Karpas-422 (cell line): ENCODE measurements at regions not wholly inside any gene's neighbourhood (a gene's known extent, or its start where the extent isn't known, plus 50 kb on each side); places are given as distances from the start of the nearest gene placed in this dataset.

Source experiments
- DNase-seq: peaks from one replicate; pipeline ENCODE4 v3.0.0-alpha.2; 2015
- H2AFZ ChIP-seq: fragments of 200-600 bp; sonication (generic); 2 replicates; pipeline ENCODE4 v1.6.1; 2014; ENCODE audit warnings: antibody characterized with exemption, low read length, mixed read lengths
- H3K27ac ChIP-seq: fragments of 200-600 bp; sonication (generic); 2 replicates; pipeline ENCODE4 v1.5.1; 2014; ENCODE audit warnings: mild to moderate bottlenecking, low read length, moderate library complexity
- H3K27me3 ChIP-seq: fragments of 200-600 bp; sonication (generic); 2 replicates; pipeline ENCODE4 v1.6.1; 2014; ENCODE audit warnings: low read length, mixed read lengths
- H3K36me3 ChIP-seq: fragments of 200-600 bp; sonication (generic); 2 replicates; pipeline ENCODE4 v1.6.1; 2014; ENCODE audit warnings: low read length, mixed read lengths; ENCODE audit not compliant: insufficient read depth
- H3K4me1 ChIP-seq: fragments of 200-600 bp; sonication (generic); 2 replicates; pipeline ENCODE4 v1.6.1; 2014; ENCODE audit warnings: mild to moderate bottlenecking, low read length, mixed read lengths
- H3K4me2 ChIP-seq: fragments of 200-600 bp; sonication (generic); 2 replicates; pipeline ENCODE4 v1.6.1; 2014; ENCODE audit warnings: low read length, low read depth, mild to moderate bottlenecking; ENCODE audit not compliant: poor library complexity, severe bottlenecking
- H3K4me3 ChIP-seq: fragments of 200-600 bp; sonication (generic); 2 replicates; pipeline ENCODE4 v1.5.1; 2014; ENCODE audit warnings: mild to moderate bottlenecking, antibody characterized with exemption, low read length, mixed read lengths
- H3K79me2 ChIP-seq: fragments of 200-600 bp; sonication (generic); 2 replicates; pipeline ENCODE4 v1.6.1; 2014; ENCODE audit warnings: mild to moderate bottlenecking, low read length, mixed read lengths
- H3K9ac ChIP-seq: fragments of 200-600 bp; sonication (generic); 2 replicates; pipeline ENCODE4 v1.6.0; 2014; ENCODE audit warnings: low read length
- H3K9me2 ChIP-seq: fragments of 200-600 bp; sonication (generic), shearing (Covaris generic); replicated peaks from 2 replicates; pipeline ENCODE4 v1.6.0; 2014; ENCODE audit warnings: mild to moderate bottlenecking, low read length, moderate library complexity; ENCODE audit not compliant: insufficient read depth
- H3K9me3 ChIP-seq: fragments of 300-700, 200-600 bp; sonication (generic); 2 replicates; pipeline ENCODE4 v1.6.1; 2014; ENCODE audit warnings: low read length, mixed read lengths
- H4K20me1 ChIP-seq: fragments of 200-600 bp; sonication (generic); 2 replicates; pipeline ENCODE4 v1.6.1; 2014; ENCODE audit warnings: mild to moderate bottlenecking, antibody characterized with exemption, low read length, low read depth; ENCODE audit not compliant: insufficient read depth

- Histone ChIP-seq H3K27ac (no peak overlapping the region), H3K4me3 (no peak overlapping the region), H3K36me3 (no peaks in the 10 kb centered on the region), H3K27me3 (no peaks in the 10 kb centered on the region), H3K9me3 (no peaks in the 10 kb centered on the region), H3K9me2 (no peaks in the 10 kb centered on the region), H3K79me2 (no peaks in the 10 kb centered on the region), H2AFZ (no peak overlapping the region), H3K9ac (no peak overlapping the region), H4K20me1 (no peaks in the 10 kb centered on the region), H3K4me1 (peaks cover 16% of the 10 kb centered on the region), H3K4me2 (no peak overlapping the region)
- no peak for DNase-seq
Measured at GRCh38 chr9:109904666-109905065, 124.7 kb downstream of the PALM2AKAP2 start.

GRCh38 chr9:109905472-109905871, 125.5 kb downstream of the PALM2AKAP2 start:
- Histone ChIP-seq H3K9ac (no peak overlapping the region), H3K4me3 (no peak overlapping the region), H3K9me2 (no peaks in the 10 kb centered on the region), H3K79me2 (no peaks in the 10 kb centered on the region), H4K20me1 (no peaks in the 10 kb centered on the region), H3K36me3 (no peaks in the 10 kb centered on the region), H2AFZ (no peak overlapping the region), H3K9me3 (no peaks in the 10 kb centered on the region), H3K4me2 (no peak overlapping the region), H3K27me3 (no peaks in the 10 kb centered on the region), H3K27ac (no peak overlapping the region), H3K4me1 (peaks cover 16% of the 10 kb centered on the region)
- no peak for DNase-seq

- no peaks in the 10 kb centered on the region for H4K20me1 ChIP-seq
- no peaks in the 10 kb centered on the region for H3K36me3 ChIP-seq
- peaks cover 16% of the 10 kb centered on the region for H3K4me1 ChIP-seq
- H3K9me2 ChIP-seq, result no peaks in the 10 kb centered on the region
- no peaks in the 10 kb centered on the region for H3K27me3 ChIP-seq
- H3K9ac ChIP-seq, result peak overlapping the region; percentile 19; the same call in 1 of the 2 replicates
- peak overlapping the region; percentile 36; the same call in 1 of the 2 replicates for H3K27ac ChIP-seq
- H3K9me3 ChIP-seq, result no peaks in the 10 kb centered on the region
- peak overlapping the region; percentile 42 for H3K4me2 ChIP-seq
- DNase-seq, result peak; percentile 48
- peak overlapping the region; percentile 10; the same call in 1 of the 2 replicates for H2AFZ ChIP-seq
- no peaks in the 10 kb centered on the region for H3K79me2 ChIP-seq
- 0 out of 2 replicates have a peak overlapping the region, but pooled peaks have one; percentile 4 for H3K4me3 ChIP-seq
Measured at GRCh38 chr9:109906766-109907382, 126.9 kb downstream of the PALM2AKAP2 start.

GRCh38 chr9:109907400-109907799, 127.4 kb downstream of the PALM2AKAP2 start:
- H3K4me1 ChIP-seq, result peaks cover 16% of the 10 kb centered on the region
- no peaks in the 10 kb centered on the region for H4K20me1 ChIP-seq
- H3K36me3 ChIP-seq, result no peaks in the 10 kb centered on the region
- H3K9me3 ChIP-seq, result no peaks in the 10 kb centered on the region
- peak overlapping the region; percentile 42 for H3K4me2 ChIP-seq
- H3K9me2 ChIP-seq, result no peaks in the 10 kb centered on the region
- H3K27ac ChIP-seq, result peak overlapping the region; percentile 36; the same call in 1 of the 2 replicates
- peak overlapping the region; percentile 4; the same call in 1 of the 2 replicates for H3K4me3 ChIP-seq
- H2AFZ ChIP-seq, result peak overlapping the region; percentile 10; the same call in 1 of the 2 replicates
- H3K27me3 ChIP-seq, result no peaks in the 10 kb centered on the region
- H3K79me2 ChIP-seq, result no peaks in the 10 kb centered on the region
- no peak for DNase-seq
- H3K9ac ChIP-seq, result peak overlapping the region; percentile 19; the same call in 1 of the 2 replicates

- no peak overlapping the region for H3K9ac ChIP-seq
- H2AFZ ChIP-seq, result peak overlapping the region; percentile 10; the same call in 1 of the 2 replicates
Measured at GRCh38 chr9:109907810-109908458, 127.9 kb downstream of the PALM2AKAP2 start.

GRCh38 chr9:109908459-109909390, 128.7 kb downstream of the PALM2AKAP2 start:
- Histone ChIP-seq H3K9me2 (no peaks in the 10 kb centered on the region), H3K4me1 (peaks cover 16% of the 10 kb centered on the region), H3K79me2 (no peaks in the 10 kb centered on the region), H3K27ac (no peak overlapping the region), H3K9me3 (no peaks in the 10 kb centered on the region), H4K20me1 (no peaks in the 10 kb centered on the region), H3K4me2 (no peak overlapping the region), H3K27me3 (no peaks in the 10 kb centered on the region), H3K36me3 (no peaks in the 10 kb centered on the region), H2AFZ (no peak overlapping the region), H3K4me3 (no peak overlapping the region), H3K9ac (no peak overlapping the region)
- no peak for DNase-seq

More at GRCh38 chr9:109907810-109908458, 127.9 kb downstream of the PALM2AKAP2 start:
- no peak overlapping the region for H3K4me3 ChIP-seq
- no peak for DNase-seq
- H3K27ac ChIP-seq, result no peak overlapping the region; the same call in 1 of the 2 replicates
- H3K27me3 ChIP-seq, result no peaks in the 10 kb centered on the region
- H3K36me3 ChIP-seq, result no peaks in the 10 kb centered on the region
- H3K4me1 ChIP-seq, result peaks cover 16% of the 10 kb centered on the region
- no peaks in the 10 kb centered on the region for H3K79me2 ChIP-seq
- H3K9me3 ChIP-seq, result no peaks in the 10 kb centered on the region
- no peaks in the 10 kb centered on the region for H3K9me2 ChIP-seq
- no peaks in the 10 kb centered on the region for H4K20me1 ChIP-seq
- no peak overlapping the region for H3K4me2 ChIP-seq

GRCh38 chr9:109910671-109911518, 130.9 kb downstream of the PALM2AKAP2 start:
- peaks cover 30% of the 10 kb centered on the region for H3K4me1 ChIP-seq
- H3K27ac ChIP-seq, result no peak overlapping the region
- H3K36me3 ChIP-seq, result no peaks in the 10 kb centered on the region
- H3K9me2 ChIP-seq, result no peaks in the 10 kb centered on the region
- H3K27me3 ChIP-seq, result no peaks in the 10 kb centered on the region
- DNase-seq, result no peak
- no peak overlapping the region for H3K4me2 ChIP-seq
- H3K9me3 ChIP-seq, result no peaks in the 10 kb centered on the region
- H2AFZ ChIP-seq, result no peak overlapping the region
- H3K9ac ChIP-seq, result no peak overlapping the region
- no peak overlapping the region for H3K4me3 ChIP-seq
- no peaks in the 10 kb centered on the region for H4K20me1 ChIP-seq
- no peaks in the 10 kb centered on the region for H3K79me2 ChIP-seq
